GM19328 (cell line): ENCODE measurements at regions not wholly inside any gene's neighbourhood (a gene's known extent, or its start where the extent isn't known, plus 50 kb on each side); places are given as distances from the start of the nearest gene placed in this dataset.

Experiments
- ATAC-seq: cut with Tn5 transposase; IDR thresholded peaks from one replicate; pipeline ENCODE4 v1.9.1; 2021; ENCODE audit warnings: mild to moderate bottlenecking, moderate library complexity; ENCODE audit not compliant: unreplicated experiment

DNA sequence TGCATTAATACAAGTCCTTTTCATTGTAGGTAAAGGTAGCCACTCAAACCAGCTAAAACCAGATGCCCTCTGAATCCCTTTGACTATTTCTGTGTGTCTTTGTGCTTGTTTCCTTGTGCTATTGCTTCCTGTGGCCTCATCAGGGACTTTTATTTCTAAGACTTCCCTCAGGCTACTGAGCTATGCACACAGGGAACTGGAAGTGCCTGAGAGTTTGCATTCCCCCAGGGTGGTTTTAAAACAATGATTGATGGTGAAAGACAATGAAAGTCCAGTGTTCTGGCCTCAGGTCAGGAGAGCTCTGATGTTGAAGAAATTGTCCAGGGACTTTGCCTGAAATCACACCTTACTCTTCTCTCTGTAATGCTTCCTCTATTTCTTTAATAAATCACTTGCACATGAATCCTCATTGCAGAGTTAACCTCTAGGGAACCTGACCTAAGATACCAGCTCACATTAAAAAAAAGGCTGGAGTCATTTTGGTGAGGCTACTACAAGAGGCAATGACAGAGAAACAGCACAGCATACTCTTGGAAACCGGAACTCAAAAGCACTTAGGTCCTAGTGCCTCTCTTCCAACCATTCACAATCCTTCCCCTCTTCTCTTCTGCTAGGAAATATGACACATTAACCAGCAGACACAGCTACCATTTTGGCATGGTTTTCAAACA, 158.1 kb upstream of the NREP start:
- no peak for ATAC-seq

- ATAC-seq, result no peak
These were observed 145.4 kb upstream of the NREP start for GRCh38 chr5:111902436-111902835.

DNA sequence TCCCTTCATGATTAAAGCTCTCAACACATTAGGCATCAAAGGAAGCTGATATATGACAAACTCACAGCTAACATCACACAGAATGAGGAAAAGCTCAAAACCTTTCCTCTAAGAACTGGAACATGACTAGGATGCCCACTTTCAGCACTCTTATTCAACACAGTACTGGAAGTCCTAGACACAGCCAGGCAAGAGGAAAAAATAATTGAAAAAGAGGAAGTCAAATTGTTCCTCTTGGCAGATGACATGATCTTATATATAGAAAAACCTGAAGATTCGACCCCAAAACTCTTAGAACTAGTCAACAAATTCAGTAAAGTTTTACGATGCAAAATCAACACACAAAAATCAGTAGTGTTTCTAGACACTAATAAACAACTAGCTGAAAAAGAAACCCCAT, 144.3 kb upstream of the NREP start:
- no peak for ATAC-seq

DNA sequence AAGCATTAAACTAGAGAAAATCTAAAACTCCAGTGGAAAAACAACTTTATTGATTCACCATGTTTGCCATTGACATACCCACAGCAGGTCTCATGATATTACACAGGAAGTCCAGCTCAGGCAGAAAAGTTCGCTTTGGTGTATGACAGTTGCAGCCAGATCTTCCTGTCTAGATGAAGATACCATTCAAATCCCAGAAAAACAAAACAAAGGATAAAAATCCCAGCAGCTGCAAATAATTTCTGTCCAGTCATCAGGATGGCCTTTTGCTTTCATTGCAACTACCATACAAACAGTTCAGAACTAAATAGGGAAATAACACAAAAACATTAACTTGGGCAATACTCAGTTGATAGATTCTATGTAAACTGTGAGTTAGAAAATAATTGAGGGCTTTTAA, 136.0 kb upstream of the NREP start:
- ATAC-seq, result no peak

GRCh38 chr5:111887706-111888105, 130.7 kb upstream of the NREP start:
- ATAC-seq, result no peak

DNA sequence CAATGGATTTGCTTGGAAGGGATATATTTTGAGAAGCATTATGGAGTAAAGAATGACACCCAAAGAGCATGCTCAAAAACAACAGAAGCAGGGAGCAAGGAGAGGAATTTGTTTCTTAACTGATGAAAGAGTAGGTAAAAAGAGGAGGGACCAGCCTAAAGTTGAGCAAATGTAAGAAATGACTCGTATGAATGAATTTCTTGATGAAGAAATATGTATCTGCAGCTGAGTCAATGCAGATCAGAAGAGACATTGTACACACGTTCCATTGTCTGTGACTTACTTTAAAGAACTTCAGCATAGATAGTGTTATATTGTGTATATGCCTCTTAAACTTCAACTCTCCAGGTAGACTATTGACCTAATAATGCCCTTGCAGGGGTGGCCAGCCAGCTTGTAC, 112.7 kb upstream of the NREP start:
- no peak for ATAC-seq

DNA sequence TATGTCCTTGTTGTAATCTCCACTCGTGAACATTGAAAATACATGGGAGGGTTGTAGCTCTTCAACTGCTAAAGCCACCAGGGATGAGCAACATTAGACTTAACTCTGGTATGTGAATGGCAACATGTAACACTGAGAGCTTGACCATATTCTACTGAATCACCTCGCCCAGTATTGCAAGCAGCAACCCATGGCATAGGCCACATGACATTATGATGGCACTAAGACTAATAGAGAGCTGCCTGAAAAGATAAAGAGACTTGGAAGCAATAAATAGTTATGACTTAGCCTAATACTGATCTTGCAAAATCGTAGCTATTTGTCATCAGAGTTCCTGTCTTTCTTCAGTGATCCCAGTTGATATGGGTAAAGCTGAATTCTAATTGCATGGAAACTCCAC, 108.4 kb upstream of the NREP start:
- ATAC-seq, result no peak

DNA sequence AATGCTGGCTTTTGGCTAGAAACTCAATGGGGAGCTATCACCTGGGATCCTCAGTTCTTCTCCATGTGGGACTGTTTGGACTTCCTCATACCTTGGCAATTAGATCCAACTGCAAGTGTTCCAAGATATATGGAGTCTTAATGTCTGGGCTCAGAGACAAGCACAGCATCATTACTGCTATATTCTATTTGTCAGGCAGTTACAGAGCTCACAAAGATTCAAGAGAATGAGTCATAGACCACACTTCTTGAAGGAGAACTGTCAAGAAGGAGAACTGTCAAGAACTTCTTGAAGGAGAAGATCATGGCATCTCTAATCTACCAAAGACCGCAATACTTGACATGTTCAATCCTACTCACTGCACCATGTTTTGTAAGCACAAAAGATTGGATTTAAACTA, 106.8 kb upstream of the NREP start:
- ATAC-seq, result no peak

DNA sequence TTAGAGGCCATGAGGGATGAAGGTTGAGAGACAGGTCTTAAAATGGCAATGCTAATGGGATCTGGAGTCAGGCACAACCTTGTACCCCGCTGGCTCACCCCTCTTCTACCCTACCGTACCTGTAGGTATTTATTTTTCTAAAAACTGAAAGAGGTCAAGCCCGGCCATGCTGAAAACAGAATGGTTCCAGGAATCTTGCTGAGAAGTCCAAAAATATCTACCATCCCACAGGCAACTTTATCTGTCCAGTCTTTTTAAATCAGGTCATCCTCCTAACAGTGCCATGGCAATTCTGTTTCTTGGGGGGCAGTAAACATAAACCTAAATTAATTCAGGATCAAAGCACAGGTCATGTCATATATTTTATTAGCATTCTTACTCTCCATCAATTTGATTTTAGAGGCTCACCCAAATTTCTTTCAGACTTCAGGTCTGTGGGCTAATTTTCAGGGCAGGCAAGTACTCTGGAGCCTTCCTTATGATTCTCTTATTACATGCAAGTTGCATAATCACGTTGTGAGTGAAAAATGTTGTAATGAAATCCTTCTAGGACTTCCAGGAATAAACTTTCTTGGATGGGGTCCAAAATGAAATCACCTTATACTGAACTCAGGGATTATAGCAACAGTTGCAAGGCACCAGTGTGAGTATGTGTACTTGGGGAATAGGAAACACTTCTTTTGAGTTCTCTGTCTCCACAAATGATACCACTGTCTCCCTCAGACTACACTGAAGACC, 102.7 kb upstream of the NREP start:
- ATAC-seq, result no peak

DNA sequence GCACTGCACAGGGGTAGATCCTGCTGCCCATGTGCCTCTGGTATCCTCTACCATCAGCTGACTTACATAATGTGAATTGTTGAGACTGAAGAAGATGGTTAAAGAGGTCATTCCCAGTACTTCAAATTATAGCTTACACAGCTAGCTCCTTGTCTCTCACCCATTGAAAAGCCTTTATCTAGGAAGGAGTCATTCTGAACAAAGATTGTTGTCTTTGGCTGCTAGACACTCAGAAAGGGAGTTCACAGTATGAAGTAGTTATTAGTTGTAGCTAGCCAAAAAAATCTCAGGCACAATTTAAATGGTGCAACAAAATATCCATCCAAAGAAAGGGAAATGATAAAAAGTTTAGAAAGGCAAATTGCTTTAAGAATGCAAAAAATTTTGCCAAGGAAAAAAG, 102.0 kb upstream of the NREP start:
- no peak for ATAC-seq

GRCh38 chr5:111857623-111858022, 100.6 kb upstream of the NREP start:
- no peak for ATAC-seq

DNA sequence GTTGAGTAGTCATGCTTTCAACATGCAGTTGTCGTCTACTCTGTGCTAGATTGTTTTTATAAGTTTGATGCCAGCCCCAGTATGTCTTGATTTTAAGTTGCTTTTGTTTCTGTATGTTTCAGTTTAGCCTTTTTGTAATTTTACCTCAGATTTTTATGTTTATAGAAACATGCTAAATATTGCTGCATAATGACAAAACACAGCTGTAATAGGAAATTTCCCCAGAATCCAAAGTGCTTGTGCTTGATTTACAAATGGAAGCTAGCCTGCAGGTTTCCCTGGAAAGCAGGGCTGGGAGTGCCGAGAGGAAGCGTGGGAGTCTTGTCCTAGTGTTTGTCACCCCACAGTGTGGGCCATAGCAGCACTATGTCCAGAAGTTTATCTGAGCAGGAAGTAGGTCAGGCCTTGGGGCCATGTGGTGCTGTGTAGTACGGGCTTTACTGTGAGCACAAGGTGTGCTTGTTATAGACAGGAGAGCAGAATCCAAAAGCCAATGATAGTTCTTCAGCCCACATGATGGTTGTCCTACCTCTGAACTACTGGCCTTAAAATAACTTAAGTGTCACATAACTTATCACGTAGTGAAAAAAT, 100.0 kb upstream of the NREP start:
- no peak for ATAC-seq

DNA sequence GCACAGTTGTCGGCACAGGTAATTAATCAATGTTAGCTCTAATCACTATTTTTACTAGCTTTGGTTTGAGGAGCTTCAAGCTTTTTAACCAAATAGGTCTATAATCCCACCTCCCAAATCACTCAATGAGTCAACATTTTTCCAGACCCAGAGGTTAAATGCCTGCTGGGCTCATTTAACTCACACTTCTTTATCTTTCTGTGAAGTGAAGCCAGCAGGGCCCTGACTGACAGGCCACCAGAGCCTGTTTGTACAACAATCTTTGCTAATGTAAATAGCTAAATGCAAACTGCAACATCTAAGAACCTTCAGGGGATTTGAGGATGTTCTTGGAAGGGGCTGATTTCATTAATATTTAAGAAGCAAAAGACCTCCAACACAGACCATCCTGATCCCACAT, 98.4 kb upstream of the NREP start:
- no peak for ATAC-seq

GRCh38 chr5:111854186-111854585, 97.2 kb upstream of the NREP start:
- ATAC-seq, result no peak

DNA sequence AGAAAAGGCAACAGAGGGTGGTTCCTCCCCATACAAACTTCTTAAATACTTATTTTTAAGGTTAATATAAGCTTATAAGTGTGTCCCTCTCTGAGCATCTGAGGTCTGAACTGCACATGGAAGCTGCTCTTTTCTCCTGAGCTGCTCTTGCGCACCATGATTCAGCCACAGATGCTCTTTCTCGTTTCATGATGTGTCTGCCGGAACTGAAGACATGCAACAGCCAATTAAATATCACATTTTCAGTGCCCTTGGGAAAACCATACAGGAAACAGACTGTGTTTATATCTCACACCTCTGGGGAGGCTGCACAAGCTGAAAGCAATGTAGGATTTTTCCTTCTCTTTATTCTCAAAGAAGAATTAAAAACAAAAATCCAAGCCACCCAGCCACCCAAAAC, 96.8 kb upstream of the NREP start:
- ATAC-seq, result no peak

DNA sequence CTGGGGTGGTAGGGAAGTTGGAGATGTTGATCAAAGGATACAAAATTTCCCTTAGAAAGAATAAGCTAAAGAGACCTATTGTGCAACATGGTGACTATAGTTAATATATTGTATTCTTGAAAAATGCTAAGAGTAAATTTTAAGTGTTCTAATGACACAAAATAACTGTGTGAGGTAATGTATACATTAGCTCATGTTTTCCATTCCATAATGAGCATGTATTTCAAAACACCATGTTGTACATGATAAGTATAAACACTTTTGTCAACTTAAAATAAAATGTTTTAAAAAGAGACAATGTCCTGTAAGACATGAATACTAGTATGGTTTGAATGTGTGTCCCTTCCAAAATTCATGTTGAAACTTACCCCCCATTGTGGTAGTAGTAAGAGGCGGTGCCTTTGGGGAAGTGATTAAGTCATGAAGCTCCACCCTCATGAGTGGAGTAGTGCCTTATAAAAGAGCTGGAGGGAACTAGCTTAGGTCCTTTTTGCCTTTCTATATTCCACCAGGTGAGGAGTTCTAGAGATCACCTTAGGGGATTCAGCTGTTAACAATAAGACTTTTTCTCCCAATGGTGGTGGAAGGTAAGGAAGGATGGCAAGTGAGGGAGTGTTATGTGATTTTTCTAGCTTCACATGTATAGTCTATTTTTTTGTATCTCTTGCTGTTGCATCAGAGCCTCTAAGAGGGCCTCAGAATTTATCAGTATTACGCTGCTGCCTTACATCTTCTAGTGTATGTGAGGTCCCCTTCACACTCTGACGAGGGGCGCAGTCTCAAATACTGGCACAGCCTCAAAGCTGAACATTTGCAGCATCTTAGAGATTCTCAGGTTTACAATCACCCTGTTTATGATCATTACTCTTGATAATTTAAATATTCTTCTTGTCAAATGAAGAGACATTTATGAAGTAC, 94.9 kb upstream of the NREP start:
- no peak for ATAC-seq

GRCh38 chr5:111848476-111848875, 91.5 kb upstream of the NREP start:
- ATAC-seq, result no peak

DNA sequence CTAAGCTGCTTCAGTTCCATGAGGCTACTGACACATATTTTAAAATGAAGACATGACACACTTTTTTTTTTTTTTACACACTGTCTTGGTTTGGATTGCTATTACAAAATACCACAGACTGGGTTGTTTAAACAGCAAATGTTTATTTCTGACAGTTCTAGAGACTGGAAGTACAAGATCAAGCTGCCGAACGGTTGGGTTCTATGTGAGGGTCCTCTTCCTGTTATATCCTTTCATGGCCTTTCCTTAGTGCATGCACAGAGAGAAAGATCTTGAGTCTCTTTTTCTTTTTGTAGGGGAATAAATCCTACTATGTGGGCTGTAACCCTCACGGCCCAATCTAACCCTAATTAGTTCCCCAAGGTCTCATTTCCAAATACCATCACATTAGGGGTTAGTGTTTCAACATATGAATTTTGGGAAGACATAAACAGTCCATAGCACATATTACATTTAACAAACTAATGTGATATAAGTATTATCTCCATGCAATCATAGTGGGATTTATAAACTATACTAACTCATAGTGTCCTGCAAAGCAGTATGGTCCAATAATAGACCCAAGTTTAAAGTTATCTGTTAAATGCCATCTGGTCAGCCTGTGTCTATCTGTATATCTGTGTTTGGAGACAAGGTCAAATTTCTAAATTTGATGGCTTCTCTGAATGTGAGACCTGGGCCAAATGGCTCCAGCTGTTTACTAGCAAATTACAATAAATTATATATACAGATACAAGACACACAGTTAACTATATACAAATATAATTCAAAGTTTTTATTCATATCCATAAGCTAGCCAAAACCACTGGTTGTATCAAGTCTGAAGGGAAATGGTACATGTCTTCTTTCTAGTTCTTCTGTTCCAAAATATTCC, 90.3 kb upstream of the NREP start:
- no peak for ATAC-seq

- ATAC-seq, result no peak
These were observed 83.2 kb upstream of the NREP start for GRCh38 chr5:111840036-111840674.

DNA sequence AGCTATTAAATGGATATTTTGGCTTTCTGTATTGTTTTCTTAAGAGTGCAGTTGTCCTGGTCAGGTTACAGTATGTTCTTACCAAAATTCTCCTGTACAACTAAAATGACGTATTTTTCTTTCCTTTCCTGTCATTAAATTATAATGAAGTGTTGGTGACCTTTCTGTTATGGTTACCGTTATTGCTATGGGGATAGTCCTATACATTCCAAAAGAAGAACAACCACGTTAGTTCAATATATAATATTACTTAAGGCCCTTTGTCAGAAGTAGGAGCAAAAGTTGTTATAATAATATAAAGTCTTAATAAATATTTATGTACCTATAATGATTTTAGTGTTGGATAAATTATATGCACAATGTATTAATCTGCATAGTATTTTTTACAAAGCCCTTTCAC, 82.4 kb upstream of the NREP start:
- ATAC-seq, result no peak
